NCI-H2196 treated with DMSO at 0.1 percent for 48 hours (cell line): ENCODE measurements at regions not wholly inside any gene's neighbourhood (a gene's known extent, or its start where the extent isn't known, plus 50 kb on each side); places are given as distances from the start of the nearest gene placed in this dataset.
"Not testable (repeated sequence)": the region's sequence is repeated elsewhere in the genome, so short reads cannot be mapped to it uniquely, and the experiment has no call there.

ENCODE experiments used
- DNase-seq: peaks from one replicate; lab custom pipeline; 2025; ENCODE audit not compliant: unreplicated experiment; lab: John Stamatoyannopoulos, UW

- no peak for DNase-seq
Measured at GRCh38 chr2:8445580-8445979, 236.3 kb upstream of the ID2 start.

DNA sequence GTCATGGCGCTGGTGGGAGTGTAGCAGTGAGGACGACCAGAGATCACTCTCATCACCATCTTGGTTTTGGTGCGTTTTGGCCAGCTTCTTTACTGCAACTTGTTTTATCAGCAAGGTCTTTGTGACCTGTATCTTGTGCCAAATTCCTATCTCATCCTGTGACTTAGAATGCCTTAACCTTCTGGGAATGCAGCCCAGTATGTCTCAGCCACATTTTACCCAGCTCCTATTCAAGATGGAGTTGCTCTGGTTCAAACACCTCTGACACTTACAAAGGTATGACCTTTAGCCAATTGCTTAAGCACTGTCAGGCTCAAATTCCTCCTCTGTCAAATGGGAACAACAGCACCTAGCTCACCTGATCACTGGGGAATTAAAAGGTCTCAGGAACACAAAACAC, 235.1 kb upstream of the ID2 start:
- DNase-seq: not testable (repeated sequence)

- no peak for DNase-seq
Measured at GRCh38 chr2:8447610-8448221, 234.1 kb upstream of the ID2 start.

GRCh38 chr2:8448824-8449556, 232.9 kb upstream of the ID2 start:
- DNase-seq: no peak

DNA sequence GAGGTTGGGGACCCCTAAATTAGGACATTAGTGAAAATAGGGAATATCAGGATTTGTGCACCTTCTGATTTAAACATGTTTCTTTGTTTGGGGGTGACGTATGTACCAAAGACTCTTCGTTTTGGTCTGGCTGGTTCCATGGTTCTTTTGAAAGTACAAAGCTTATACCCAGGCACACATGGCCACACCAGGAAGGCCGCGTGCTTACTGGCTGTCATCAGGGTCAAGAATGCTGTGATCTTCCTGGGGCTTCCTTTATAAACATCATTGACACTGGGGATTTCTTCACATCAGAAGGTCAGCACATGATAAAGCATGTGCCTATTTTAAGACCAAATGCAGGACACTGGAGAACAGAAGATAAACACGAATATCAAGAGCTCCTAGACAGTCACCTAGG, 230.6 kb upstream of the ID2 start:
- DNase-seq: no peak

- no peak for DNase-seq
Measured at GRCh38 chr2:8452296-8452695, 229.6 kb upstream of the ID2 start.

- DNase-seq: no peak
Measured at GRCh38 chr2:8452979-8453903, 228.6 kb upstream of the ID2 start.

DNA sequence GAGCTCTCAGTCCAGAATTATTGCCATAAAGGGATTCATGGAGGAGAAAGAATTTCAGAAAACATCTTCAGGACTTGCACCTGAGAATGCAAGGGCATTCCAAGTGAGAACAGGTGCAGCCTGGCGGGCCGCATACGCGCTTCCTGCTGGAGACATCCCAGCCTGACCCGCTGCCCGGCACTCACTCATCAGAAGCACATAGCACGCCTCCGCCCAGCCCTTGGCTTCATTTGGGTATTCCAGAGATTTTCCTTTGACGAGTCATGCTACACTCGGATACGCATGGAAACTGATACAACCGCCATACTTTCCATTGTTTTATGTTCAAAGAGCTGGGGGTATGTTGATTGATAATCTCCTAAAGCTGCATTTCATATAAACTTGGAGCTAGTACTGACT, 228.0 kb upstream of the ID2 start:
- DNase-seq: no peak

GRCh38 chr2:8454797-8455196, 227.1 kb upstream of the ID2 start:
- no peak for DNase-seq

DNA sequence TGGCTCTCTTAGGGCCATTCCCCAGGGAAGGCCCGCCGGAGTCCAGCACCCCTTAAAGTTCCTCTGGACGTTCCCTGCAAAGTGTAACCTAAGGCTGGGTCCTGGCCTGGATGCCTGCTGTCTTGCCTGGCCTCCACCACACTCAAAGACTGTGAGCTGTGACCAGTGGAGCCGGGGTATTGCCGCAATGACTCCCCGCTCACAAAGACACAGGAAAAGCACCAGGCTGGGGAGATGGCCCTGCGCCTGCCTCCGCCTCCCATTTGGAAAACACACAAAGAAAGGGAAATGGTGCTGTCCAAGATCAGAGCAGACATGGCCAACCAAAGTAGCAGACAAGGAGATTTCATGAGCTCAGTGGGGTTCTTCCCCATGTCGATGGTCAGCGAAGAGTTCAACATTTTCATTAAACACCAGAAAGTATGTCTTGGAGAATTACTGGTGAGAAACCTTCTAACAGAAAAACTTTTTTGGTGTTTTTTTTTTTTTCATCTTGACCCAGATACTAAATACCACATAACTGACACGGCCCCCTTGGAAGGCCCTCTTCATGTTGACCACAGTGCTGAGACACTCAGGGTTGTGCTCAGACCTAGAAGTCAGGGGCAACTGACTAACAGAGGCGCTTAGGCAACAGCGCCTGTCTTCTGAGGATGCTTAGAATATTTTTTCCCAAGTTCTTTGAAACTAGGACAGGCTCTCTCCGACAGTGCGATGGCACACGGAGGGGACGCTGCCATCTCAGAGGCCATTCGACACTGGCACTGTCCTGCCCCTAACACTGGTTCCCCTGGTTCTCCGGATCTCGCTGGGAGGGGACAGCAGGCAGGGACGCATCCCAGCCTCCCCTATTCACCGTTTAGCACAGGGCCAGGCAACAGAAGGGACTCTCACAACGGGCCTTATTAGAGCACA, 226.4 kb upstream of the ID2 start:
- DNase-seq: no peak

- DNase-seq: no peak
Measured at GRCh38 chr2:8456151-8457091, 225.4 kb upstream of the ID2 start.

- DNase-seq: peak; percentile 25
Measured at GRCh38 chr2:8457092-8457481, 224.8 kb upstream of the ID2 start.

GRCh38 chr2:8457699-8458502, 224.0 kb upstream of the ID2 start:
- peak; percentile 91 for DNase-seq

DNA sequence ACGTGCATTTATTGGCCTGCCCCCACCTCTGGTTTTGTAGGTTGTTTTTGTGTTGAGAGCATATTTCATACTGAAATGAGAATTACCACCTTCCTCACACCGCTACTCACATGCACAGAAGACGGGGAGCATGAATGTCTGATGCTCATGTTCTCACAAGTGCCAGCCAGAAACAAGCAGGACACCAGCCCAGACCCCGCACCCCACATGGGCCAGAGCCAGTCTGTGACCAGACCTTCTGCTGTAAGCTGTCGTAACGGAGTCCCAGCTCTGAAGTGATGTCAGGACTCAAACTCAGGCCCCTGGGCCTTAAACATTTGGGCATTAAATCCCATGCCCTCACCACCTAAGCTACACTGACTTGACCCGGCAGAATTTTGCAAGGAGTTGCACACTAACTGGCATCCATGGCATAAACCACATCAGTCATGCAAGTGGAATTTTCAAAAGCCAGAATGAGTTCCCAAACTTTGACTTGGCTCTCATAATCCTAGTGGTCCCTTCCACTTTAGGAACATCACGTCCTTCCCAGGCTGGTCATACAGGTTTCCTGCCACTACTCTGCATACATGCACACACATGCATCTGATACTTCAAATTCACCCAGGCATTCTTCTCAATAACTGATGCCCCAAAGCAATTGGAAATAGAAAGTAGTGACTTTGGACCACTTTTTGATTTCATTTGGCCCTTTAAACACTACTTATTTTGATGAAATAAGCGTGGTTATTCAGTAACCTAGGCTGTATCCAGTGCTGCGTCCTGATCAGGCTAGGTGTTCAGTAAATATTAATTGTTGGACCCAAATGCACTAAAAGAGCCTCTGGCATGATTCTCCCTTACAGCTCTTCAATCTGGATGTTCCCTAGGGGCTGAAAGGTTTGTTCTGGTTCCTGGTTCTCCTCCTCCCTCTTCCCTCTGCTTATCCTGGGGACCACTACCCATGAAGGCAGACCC, 223.1 kb upstream of the ID2 start:
- no peak for DNase-seq

DNA sequence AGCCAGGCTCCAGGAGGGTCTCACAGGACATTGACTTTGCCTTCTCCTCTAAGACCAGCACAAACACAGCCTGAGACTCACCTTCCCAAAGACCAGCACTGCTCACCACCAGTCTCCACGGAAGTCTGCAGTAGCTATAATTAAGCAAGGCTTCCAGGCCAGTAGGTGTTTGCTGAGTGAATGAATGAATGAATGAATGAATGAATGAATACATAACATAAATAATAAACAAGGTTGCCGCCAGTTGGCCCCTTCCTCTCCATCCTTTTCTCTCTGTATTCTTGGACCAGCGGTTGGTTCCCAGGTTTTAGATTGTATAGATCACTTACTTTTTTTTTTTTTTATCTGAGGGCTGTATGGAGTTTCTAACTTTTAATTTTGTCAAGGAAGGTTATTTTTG, 222.4 kb upstream of the ID2 start:
- no peak for DNase-seq

- DNase-seq: no peak
Measured at GRCh38 chr2:8461341-8461740, 220.5 kb upstream of the ID2 start.

DNA sequence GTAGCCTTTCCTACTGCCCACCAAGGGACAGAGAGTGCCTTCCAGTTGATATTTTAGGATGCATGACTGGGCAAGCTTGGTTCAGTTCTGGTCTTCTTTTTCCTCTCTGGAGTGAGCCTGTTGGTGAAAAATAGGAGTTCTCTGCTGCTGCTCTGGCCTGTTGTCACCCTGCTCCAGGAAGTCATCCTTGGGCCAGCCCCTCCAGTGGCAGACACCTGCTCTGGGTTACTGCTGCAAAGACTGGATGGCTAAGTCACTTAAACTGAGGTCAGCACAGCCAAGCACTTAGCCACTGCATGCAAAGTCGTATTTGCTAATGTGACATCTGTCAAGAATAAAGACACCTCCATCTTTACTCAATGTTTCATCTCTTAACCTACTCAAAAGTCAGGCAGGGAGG, 219.6 kb upstream of the ID2 start:
- DNase-seq: no peak
